ENCODE measurements at regions not wholly inside any gene's neighbourhood (a gene's known extent, or its start where the extent isn't known, plus 50 kb on each side); places are given as distances from the start of the nearest gene placed in this dataset.

GRCh38 chr22:22420580-22420979 lies 88.0 kb downstream of the ZNF280B start:
- H3K4me3 ChIP-seq: no peak overlapping the region
- intact Hi-C loops (cut with micrococcal nuclease): no loop called here
- H3K27me3 ChIP-seq (ENCODE audit: low read depth): peaks cover 97% of the 10 kb centered on the region
- H3K36me3 ChIP-seq: no peaks in the 10 kb centered on the region
- TF ChIP-seq CTCF (IDR thresholded peaks at IDR 0.05; ENCODE audit: borderline replicate concordance): no peak
- no peak overlapping the region for H3K27ac ChIP-seq (replicated peaks)
- peaks cover 8% of the 10 kb centered on the region for H3K9me3 ChIP-seq (replicated peaks)
- no peak for DNase-seq
- no peaks in the 10 kb centered on the region for H3K4me1 ChIP-seq

- no peaks in the 10 kb centered on the region for H3K4me1 ChIP-seq
- no peak for DNase-seq
- H3K36me3 ChIP-seq: no peaks in the 10 kb centered on the region
- no peak for TF ChIP-seq CTCF (IDR thresholded peaks at IDR 0.05; ENCODE audit: borderline replicate concordance)
- intact Hi-C loops (cut with micrococcal nuclease): no loop called here
- peaks cover 97% of the 10 kb centered on the region for H3K27me3 ChIP-seq (ENCODE audit: low read depth)
- peaks cover 8% of the 10 kb centered on the region for H3K9me3 ChIP-seq (replicated peaks)
- H3K27ac ChIP-seq (replicated peaks): no peak overlapping the region
- no peak overlapping the region for H3K4me3 ChIP-seq
Measured at GRCh38 chr22:22421392-22421791, 87.2 kb downstream of the ZNF280B start.

GRCh38 chr22:22422629-22423112 lies 85.9 kb downstream of the ZNF280B start:
- intact Hi-C loops (cut with micrococcal nuclease): no loop called here
- H3K36me3 ChIP-seq: no peaks in the 10 kb centered on the region
- peak; percentile 59 for DNase-seq
- peaks cover 8% of the 10 kb centered on the region for H3K9me3 ChIP-seq (replicated peaks)
- H3K27me3 ChIP-seq (ENCODE audit: low read depth): peaks cover 97% of the 10 kb centered on the region
- no peaks in the 10 kb centered on the region for H3K4me1 ChIP-seq
- TF ChIP-seq CTCF (IDR thresholded peaks at IDR 0.05; ENCODE audit: borderline replicate concordance): peak; percentile 78
- H3K4me3 ChIP-seq: no peak overlapping the region
- H3K27ac ChIP-seq (replicated peaks): no peak overlapping the region

- peaks cover 97% of the 10 kb centered on the region for H3K27me3 ChIP-seq (ENCODE audit: low read depth)
- H3K4me3 ChIP-seq: no peak overlapping the region
- intact Hi-C loops (cut with micrococcal nuclease): no loop called here
- H3K4me1 ChIP-seq: no peaks in the 10 kb centered on the region
- TF ChIP-seq CTCF (IDR thresholded peaks at IDR 0.05; ENCODE audit: borderline replicate concordance): no peak
- peaks cover 1% of the 10 kb centered on the region for H3K9me3 ChIP-seq (replicated peaks)
- H3K27ac ChIP-seq (replicated peaks): no peak overlapping the region
- DNase-seq: no peak
- no peaks in the 10 kb centered on the region for H3K36me3 ChIP-seq
Measured at GRCh38 chr22:22423681-22424080, 84.9 kb downstream of the ZNF280B start.

- no peaks in the 10 kb centered on the region for H3K36me3 ChIP-seq
- intact Hi-C loops (cut with micrococcal nuclease): no loop called here
- no peaks in the 10 kb centered on the region for H3K9me3 ChIP-seq (replicated peaks)
- DNase-seq: no peak
- H3K4me3 ChIP-seq: no peak overlapping the region
- H3K27me3 ChIP-seq (ENCODE audit: low read depth): peaks cover 97% of the 10 kb centered on the region
- H3K27ac ChIP-seq (replicated peaks): no peak overlapping the region
- H3K4me1 ChIP-seq: no peaks in the 10 kb centered on the region
- no peak for TF ChIP-seq CTCF (IDR thresholded peaks at IDR 0.05; ENCODE audit: borderline replicate concordance)
Measured at GRCh38 chr22:22424210-22424800, 84.2 kb downstream of the ZNF280B start.

All from left ventricle myocardium inferior (tissue), 1 donor.